Right hindlimb (tissue), 1 donor: ENCODE measurements at regions not wholly inside any gene's neighbourhood (a gene's known extent, or its start where the extent isn't known, plus 50 kb on each side); places are given as distances from the start of the nearest gene placed in this dataset.

Experiments
- DNase-seq: peaks from one replicate; pipeline ENCODE4 v3.0.0-alpha.2; 2018

DNA sequence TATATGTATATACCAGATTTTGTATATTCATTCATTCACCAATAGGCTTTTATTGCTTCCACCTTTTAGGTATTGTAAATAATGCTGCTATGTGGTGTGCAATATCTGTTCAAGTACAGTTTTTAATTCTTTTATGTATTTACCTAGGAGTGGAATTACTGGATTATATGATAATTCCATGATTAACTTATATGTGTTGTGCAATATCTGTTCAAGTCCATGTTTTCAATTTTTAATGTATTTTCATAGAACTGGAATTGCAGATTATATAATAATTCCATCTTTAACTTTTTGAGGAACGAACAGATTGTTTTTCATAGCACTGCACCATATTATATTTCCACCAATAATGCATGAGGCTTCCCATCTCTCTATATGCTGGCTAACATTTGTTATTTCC is 50.6 kb upstream of the L3MBTL4 start:
- DNase-seq, result no peak

- DNase-seq, result no peak
Measured at GRCh38 chr18:6476190-6476589, 61.5 kb upstream of the L3MBTL4 start.

DNA sequence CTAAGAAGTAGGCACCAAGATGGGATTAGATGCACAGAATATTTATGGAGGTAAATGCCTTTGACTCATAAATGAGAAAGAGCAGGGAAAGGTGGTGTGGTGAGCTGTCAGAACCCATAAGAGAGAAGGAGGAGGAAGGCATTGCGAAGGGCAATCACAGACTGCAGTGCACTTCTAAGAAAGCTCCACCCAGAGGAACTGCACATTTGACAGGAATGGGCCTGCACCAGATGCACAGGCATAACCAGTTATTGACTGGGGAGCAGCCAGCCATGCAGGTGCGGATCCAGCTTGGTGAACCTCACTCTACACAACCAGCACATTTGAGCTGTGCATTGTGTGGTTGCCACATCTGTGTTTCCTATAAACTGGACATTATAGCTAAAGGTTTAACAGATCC is 62.2 kb upstream of the L3MBTL4 start:
- no peak for DNase-seq

DNA sequence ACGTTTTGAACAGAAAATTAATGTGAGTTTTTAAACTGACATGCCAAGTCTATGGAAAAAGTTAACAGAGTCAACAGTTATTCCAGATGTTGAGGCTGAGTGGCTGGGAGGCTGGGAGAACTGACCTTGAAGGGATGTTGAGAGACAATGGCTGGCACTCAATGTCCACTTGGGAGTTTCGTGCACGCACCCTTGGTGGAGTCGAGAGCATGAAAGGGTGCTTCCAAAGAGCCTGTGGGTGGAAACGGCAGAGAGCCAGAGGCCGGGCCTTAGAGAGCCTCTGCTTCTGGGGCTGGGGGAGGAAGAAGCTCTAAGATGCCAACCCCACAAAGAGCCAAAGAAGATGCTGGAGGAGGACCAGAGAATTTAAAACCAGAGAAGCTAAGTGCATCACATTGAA is 63.4 kb upstream of the L3MBTL4 start:
- peak; percentile 68 for DNase-seq

DNA sequence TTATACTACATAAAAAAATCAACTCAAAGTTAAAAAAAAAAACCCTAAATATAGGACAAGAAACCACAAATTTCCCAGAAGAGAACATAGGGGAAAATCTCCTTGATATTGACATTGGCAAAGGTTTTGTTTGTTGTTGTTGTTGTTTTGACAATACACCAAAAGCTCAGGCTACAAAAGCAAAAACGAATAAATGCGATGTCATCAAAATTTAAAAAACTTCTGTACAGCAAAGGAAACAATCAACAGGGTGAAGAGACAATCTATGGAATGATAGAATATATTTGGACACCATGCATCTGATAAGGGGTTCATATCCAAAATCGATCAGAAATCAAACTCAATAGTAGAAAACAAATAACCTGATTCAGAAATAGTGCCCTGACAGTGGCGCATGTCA is 65.0 kb upstream of the L3MBTL4 start:
- no peak for DNase-seq

DNA sequence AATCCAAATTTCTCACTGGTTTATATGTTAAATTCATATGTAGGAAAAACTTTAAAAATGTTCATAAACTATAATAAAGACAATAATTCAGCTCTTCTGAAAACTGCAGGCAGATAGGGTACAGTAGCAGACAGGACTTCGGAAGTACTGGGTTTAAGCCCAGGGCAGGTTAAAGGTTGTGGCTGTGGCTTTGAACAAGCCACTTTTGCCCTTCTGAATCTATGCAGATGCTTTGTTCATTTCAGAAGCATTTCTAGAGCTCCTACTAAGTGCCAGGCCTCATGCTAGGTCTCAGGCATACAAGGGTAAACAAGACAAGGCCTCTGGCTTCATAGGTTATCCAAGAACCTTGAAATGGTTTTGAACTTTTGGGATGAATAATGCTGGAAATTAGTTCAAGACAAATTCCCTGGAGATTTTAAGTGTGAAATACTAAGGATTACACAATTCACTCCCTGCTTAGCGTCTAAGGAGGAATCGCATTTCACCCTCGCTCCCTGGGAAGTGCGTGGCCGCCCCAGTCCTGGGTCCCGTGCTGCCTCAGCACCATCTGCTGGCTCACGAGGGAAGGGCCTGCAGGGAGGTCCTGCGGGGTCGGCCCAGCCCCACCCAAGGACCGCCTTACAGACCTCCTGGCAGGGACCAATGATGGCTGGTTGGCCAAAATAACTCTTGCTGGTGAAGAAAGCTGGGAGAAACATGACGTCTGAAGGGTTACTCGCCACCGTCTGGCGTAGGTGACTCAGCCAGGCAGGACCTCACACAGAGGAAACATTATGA is 67.7 kb upstream of the L3MBTL4 start:
- peak; percentile 78 for DNase-seq

- DNase-seq, result no peak
Measured at GRCh38 chr18:6484659-6485058, 69.9 kb upstream of the L3MBTL4 start.

- no peak for DNase-seq
Measured at GRCh38 chr18:6486313-6486712, 71.6 kb upstream of the L3MBTL4 start.

DNA sequence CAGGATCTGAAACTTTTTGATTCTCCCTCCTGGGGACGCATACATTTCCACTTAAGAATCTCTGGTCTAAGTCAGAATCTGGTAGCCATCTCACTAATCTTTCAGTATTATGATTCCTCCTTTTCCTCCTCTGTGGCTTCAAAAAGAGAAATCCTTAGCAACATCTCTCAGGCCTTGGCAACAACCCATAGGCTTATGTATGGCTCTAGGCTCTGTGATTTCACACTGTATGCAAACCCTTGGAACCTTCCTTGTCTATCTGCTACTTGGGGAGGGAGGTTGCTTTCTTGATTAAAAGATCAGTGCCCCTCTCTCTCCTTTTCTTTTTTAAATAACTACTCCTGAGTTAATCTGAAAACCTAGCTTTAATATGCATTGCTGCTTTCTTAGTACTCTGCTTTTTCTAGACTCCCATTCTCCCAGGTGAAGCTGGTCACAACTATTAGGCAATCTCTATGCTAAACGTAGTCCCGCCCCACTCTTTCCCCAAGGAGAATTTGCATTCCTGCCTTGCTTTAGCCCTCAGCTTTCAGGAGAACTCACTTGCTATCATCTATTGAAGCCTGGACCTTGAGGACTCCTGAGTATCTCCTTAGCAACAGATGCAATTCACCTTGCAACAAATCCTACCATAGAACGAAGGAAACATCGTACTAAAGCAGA is 72.2 kb upstream of the L3MBTL4 start:
- no peak for DNase-seq

DNA sequence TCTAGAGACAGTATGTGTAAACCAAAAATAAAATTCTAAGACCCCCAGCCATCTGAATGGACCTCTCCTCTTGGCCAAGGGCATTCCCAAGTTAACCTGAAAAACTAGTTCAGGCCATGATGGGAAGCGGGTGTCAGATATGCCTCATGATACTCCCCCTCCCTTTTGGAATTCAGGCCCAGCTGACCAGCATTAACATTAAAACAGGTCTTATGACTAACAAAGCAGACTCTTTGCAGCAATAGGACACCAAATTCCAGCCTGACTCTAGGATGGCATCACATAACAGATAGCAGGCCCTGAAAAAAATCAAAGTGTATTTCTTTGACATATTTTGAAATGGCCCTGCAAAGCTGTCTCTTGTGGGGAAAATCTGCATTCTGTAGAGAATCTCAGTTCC is 73.3 kb upstream of the L3MBTL4 start:
- no peak for DNase-seq

DNA sequence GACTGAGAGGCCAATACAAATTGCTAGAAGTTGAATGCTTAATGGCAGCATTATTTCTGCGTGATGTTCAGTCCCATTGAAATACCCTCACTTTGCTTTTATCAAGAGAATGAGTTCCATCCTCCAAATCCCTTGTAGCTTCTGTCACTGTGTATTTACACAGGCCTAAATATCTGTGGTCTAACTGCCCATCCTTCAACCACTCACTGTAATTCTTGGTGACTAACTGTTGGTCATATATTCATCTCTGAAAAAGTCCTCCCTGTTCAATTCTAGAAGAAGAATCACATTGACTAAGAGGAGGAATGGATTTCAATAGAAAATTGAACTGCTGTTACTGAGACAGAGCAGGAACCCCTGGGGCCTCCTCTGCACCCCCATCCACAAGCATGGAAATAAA is 74.2 kb upstream of the L3MBTL4 start:
- no peak for DNase-seq

DNA sequence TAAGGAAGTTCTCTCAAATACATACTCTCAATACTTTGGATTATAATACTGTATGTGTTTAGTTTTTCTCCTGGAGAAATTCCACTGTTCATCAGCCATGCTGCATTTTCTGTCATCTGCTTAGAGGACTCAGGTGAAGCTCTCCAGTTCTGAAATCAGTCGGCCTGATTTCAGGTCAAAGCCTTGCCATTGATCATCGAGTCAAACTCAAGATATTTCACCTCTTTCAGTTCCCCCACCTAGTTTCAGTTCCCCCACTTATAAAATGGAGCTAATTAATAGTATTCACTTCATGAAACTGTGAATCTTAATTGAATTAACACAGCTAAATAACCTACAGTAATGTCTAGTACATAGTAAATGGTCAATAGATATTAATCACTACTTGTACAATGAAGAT is 75.3 kb upstream of the L3MBTL4 start:
- DNase-seq, result no peak

GRCh38 chr18:6493194-6493593 is 78.5 kb upstream of the L3MBTL4 start:
- no peak for DNase-seq

DNA sequence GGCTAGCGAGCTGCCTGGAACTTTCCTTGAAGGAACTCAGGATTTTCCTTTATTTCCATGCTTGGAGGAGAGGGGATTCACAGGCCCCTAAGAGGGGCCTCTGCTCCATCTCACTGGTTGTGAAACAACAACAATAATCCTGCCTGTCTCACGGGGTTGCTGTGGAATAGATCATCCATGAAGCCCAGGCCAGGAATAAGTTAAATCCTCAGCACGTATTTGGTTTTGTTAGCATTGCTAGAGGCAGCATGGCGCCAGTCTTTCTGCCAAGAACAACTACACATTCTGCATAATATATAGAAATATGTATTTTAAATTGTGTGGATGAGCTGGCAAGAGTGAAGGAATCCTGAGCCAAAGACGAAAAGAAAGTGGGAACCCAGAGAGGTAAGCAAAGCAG is 80.8 kb upstream of the L3MBTL4 start:
- peak; percentile 75 for DNase-seq

DNA sequence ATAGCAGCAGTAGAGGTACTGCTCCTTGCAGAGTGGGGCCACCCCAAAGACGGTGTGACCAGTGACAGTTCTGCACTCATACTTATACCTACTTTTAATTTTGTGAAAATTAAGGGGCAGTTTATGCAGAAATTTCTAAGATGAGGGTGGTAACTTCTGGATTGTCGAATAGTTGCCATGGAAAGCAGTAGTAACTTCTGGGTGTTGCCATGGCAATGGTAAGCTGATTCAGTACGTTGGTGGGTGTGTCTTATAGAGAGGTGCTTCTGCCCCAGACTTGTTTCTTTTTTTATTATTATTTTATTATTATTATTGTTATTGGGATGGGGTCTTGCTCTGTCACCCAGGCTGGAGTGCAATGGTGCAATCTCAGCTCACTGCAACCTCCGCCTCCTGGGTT is 82.8 kb upstream of the L3MBTL4 start:
- no peak for DNase-seq

DNA sequence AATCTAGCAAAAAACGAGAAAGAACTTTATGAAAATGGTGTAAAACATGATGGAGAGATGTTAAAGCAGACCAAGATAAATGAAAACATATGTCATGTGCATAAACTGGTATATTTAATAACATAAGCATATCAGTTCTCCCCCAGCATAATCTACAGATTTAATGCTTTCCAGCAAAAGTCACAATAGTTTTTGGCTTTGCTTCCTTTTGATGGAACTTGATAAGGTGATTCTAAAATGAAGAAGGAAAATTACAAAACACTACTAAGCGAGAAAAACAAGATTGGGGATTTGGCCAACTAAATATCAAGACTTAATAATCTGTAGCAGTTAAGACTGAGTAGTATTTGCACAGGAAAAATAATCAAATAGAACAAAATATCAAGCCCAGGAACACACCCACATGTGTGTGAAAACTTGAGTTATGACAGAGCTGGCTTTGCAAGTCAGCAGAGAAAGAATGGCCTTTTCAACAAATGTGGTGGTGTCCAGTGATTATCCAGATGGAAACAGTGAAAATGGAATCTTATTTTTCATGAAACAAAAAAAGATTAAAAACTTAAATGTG is 83.7 kb upstream of the L3MBTL4 start:
- DNase-seq, result no peak

GRCh38 chr18:6504605-6505497 is 90.1 kb upstream of the L3MBTL4 start:
- DNase-seq, result no peak

DNA sequence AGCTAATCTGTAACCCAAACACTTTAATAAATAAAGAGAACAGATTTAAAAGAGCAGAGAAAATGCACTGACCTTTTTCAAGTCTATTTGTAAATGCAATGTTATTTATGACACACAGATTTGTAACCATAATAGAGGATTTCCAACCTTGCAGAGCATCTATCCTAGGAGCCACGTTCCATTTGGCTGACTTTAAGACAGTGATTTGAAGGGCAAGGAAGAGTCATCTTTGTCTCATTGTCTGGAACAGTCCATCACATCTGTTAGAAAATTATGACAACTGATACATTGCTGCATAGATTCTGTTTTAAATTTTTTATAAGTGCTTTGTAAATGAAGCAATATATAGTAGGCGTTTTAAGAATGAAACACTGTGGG is 90.8 kb upstream of the L3MBTL4 start:
- no peak for DNase-seq

DNA sequence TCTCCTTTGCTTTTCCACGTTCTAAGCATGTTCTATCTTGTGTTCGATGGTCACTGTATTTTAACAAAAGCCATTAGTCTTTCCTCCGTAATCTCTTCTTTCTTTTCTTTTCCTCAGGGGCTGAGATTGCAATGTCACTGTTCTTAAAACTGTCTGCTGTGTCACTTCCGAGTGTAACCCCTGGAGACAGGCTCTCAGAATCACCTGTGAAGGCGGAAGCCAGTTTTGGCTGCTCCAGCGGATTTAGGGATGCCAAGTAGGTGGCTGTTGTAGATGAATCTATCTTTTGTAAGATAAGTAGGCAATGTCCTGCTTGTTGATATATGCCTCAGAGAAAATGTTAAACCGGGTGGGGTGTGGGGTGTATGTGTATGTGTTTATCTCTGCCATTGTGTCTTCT is 94.7 kb upstream of the L3MBTL4 start:
- DNase-seq, result no peak

GRCh38 chr18:6509832-6510231 is 95.1 kb upstream of the L3MBTL4 start:
- no peak for DNase-seq

- no peak for DNase-seq
Measured at GRCh38 chr18:6520901-6521300, 106.2 kb upstream of the L3MBTL4 start.

DNA sequence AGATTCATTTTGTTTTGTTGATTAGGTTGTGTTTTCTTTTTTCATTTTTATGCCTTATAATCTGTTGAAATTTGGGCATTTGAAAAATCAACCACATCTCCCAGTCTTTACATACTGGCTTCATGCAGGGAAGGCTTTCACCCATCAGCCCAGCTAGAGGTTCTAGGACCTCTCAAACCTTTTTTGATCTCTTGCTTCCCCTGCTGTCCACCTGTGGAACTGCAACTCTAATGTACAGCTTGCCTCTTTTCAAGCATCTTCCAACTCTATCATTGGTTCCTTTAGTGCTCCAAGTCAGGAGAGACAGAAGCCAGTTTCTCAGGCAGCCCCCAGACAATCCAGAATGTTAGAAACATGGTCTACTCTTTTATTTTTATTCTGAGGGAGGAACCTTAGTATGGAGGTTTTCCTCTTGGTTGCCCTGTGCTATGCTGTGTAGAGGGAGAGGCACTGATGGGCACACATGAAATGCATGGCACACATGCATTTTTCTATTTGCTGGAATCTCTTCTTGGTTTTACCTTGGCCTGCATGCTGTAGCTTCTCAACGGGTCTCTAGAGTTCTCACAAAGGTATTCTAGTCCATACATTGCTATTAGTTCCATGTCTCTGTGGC is 107.2 kb upstream of the L3MBTL4 start:
- no peak for DNase-seq

DNA sequence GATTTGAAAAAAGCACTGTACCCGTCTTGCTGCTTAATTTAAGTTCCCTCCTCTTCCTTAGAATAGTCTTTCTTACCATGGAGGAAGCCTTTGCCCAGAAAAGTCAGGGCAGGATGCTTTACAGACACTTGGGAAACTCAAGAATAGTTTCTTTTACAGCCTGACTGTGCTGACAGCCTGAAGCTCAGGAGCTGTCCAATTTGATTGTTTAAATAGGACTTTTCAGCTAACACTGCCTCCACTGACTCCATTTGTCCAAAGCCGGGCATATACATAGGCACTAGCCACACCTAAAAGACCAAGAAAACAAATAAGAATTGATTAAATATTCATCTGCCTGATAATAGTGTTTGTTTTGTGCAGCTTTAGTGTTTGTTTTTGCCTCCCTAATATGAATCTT is 110.9 kb upstream of the L3MBTL4 start:
- DNase-seq, result no peak
